ENCODE measurements at regions not wholly inside any gene's neighbourhood (a gene's known extent, or its start where the extent isn't known, plus 50 kb on each side); places are given as distances from the start of the nearest gene placed in this dataset.

- TF ChIP-seq CTCF (IDR thresholded peaks at IDR 0.05; ENCODE audit: low read depth, low read length) (no peak), MYC (IDR thresholded peaks at IDR 0.05; ENCODE audit: low read depth, low read length) (no peak), POLR2A (IDR thresholded peaks at IDR 0.05; ENCODE audit: extremely low read depth, insufficient read length) (no peak), MAX (IDR thresholded peaks at IDR 0.05; ENCODE audit: low read depth, low read length) (no peak)
- H3K4me3 ChIP-seq (ENCODE audit: low read depth, low read length) = no peak overlapping the region
- DNase-seq (ENCODE audit: low read depth) = no peak
Measured at GRCh38 chr20:50405235-50405914, 104.8 kb upstream of the PTPN1 start.

GRCh38 chr20:50405915-50406609, 104.1 kb upstream of the PTPN1 start:
- TF ChIP-seq MYC (IDR thresholded peaks at IDR 0.05; ENCODE audit: low read depth, low read length) = no peak
- TF ChIP-seq CTCF (IDR thresholded peaks at IDR 0.05; ENCODE audit: low read depth, low read length) = no peak
- no peak for TF ChIP-seq POLR2A (IDR thresholded peaks at IDR 0.05; ENCODE audit: extremely low read depth, insufficient read length)
- TF ChIP-seq MAX (IDR thresholded peaks at IDR 0.05; ENCODE audit: low read depth, low read length) = no peak

GRCh38 chr20:50406610-50407136, 103.5 kb upstream of the PTPN1 start:
- H3K4me3 ChIP-seq (ENCODE audit: low read depth, low read length) = no peak overlapping the region
- no peak for DNase-seq (ENCODE audit: low read depth)
- TF ChIP-seq CTCF (IDR thresholded peaks at IDR 0.05; ENCODE audit: low read depth, low read length) (no peak), MYC (IDR thresholded peaks at IDR 0.05; ENCODE audit: low read depth, low read length) (no peak), MAX (IDR thresholded peaks at IDR 0.05; ENCODE audit: low read depth, low read length) (no peak), POLR2A (IDR thresholded peaks at IDR 0.05; ENCODE audit: extremely low read depth, insufficient read length) (no peak)

More at GRCh38 chr20:50405915-50406609, 104.1 kb upstream of the PTPN1 start:
- H3K4me3 ChIP-seq (ENCODE audit: low read depth, low read length) = no peak overlapping the region
- no peak for DNase-seq (ENCODE audit: low read depth)

GRCh38 chr20:50408526-50409364, 101.4 kb upstream of the PTPN1 start:
- no peak for DNase-seq (ENCODE audit: low read depth)
- no peak overlapping the region for H3K4me3 ChIP-seq (ENCODE audit: low read depth, low read length)
- TF ChIP-seq CTCF (IDR thresholded peaks at IDR 0.05; ENCODE audit: low read depth, low read length) (no peak), POLR2A (IDR thresholded peaks at IDR 0.05; ENCODE audit: extremely low read depth, insufficient read length) (no peak), MYC (IDR thresholded peaks at IDR 0.05; ENCODE audit: low read depth, low read length) (no peak), MAX (IDR thresholded peaks at IDR 0.05; ENCODE audit: low read depth, low read length) (no peak)

- peak; percentile 39 for DNase-seq (ENCODE audit: low read depth)
- H3K4me3 ChIP-seq (ENCODE audit: low read depth, low read length) = no peak overlapping the region
- TF ChIP-seq POLR2A (IDR thresholded peaks at IDR 0.05; ENCODE audit: extremely low read depth, insufficient read length) (no peak), CTCF (IDR thresholded peaks at IDR 0.05; ENCODE audit: low read depth, low read length) (no peak), MYC (IDR thresholded peaks at IDR 0.05; ENCODE audit: low read depth, low read length) (no peak), MAX (IDR thresholded peaks at IDR 0.05; ENCODE audit: low read depth, low read length) (no peak)
Measured at GRCh38 chr20:50409495-50409894, 100.7 kb upstream of the PTPN1 start.

All from NB4 (cell line).